Kidney epithelial cell (primary cell): ENCODE measurements at regions not wholly inside any gene's neighbourhood (a gene's known extent, or its start where the extent isn't known, plus 50 kb on each side); places are given as distances from the start of the nearest gene placed in this dataset.

Experiments used
- DNase-seq: peaks from one replicate; pipeline ENCODE4 v3.0.0-alpha.2; 2010; ENCODE audit warnings: low read depth
- H3K27me3 ChIP-seq: 2 replicates; pipeline ENCODE4 v1.6.0; 2011; ENCODE audit warnings: low read length; ENCODE audit not compliant: control insufficient read depth, insufficient read depth
- H3K36me3 ChIP-seq: 2 replicates; pipeline ENCODE4 v1.5.1; 2011; ENCODE audit warnings: low read length; ENCODE audit not compliant: control insufficient read depth, insufficient read depth
- H3K4me3 ChIP-seq: 2 replicates; pipeline ENCODE4 v1.5.1; 2011; ENCODE audit warnings: low read depth, mild to moderate bottlenecking, control low read depth, low read length
- TF ChIP-seq, protein P1 (sequence below): IDR thresholded peaks from 2 replicates; pipeline ENCODE4 v1.5.1; 2011; ENCODE audit warnings: mild to moderate bottlenecking, moderate library complexity, low read length, control low read depth, inconsistent platforms; ENCODE audit not compliant: insufficient read depth, poor library complexity, severe bottlenecking

DNA sequence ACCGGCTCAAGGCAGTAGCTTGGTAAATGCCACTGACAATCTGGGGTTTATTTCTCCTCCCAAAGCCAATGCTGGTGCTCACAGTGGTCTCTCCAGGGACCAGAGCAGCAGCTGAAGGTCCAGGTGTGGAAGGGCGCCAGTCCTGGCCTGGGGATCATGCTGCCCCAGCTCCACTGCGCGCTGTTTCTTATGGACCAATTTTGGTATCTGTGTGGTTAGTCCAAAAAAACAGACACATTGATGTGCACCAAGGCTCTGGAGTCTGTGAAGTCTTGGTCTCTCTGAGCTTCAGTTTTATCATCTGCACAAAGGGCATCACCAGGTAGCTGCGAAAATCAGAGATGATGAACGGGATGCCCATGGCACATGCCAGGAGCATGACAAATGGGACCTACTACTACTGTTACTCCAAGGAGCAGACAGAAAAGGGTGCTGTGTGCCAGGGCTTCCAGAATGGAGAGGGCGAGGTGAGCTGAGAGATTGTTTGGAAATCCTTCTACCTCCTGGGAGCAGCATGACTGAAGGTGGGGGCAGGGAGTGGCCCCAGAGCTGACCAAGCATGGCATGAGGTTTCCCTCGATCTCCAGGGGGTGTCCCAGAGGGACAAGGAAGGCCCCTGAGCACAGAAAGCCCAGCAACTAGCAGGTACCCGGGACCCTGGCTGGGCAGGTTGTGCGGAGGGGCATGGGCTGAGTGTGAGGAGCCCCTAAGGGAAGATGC, 134.3 kb upstream of the PRR20G start:
- H3K27me3 ChIP-seq = peaks cover 47% of the 10 kb centered on the region
- no peaks in the 10 kb centered on the region for H3K36me3 ChIP-seq
- TF ChIP-seq, protein P1, sequence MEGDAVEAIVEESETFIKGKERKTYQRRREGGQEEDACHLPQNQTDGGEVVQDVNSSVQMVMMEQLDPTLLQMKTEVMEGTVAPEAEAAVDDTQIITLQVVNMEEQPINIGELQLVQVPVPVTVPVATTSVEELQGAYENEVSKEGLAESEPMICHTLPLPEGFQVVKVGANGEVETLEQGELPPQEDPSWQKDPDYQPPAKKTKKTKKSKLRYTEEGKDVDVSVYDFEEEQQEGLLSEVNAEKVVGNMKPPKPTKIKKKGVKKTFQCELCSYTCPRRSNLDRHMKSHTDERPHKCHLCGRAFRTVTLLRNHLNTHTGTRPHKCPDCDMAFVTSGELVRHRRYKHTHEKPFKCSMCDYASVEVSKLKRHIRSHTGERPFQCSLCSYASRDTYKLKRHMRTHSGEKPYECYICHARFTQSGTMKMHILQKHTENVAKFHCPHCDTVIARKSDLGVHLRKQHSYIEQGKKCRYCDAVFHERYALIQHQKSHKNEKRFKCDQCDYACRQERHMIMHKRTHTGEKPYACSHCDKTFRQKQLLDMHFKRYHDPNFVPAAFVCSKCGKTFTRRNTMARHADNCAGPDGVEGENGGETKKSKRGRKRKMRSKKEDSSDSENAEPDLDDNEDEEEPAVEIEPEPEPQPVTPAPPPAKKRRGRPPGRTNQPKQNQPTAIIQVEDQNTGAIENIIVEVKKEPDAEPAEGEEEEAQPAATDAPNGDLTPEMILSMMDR = no peak
- no peak for DNase-seq
- no peak overlapping the region for H3K4me3 ChIP-seq

DNA sequence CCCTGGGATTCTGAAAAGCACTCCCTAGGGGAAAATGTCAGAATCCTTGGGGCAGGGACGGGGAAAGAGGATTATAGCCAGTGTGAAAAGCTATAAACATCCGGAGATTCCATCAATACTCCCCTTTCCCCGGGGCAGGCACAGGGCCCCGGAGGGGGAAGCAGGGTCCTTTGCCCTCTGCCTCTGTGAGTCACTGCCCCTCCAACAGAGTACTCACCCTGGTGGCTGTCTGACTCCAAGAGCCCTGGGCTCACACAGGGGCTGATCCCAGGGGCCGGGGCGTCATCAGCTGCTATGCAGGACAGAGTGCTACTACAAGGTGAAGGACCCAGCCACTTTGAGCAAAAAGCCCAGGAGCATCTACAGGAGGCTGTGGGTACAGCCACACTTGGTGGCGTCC, 133.0 kb upstream of the PRR20G start:
- H3K27me3 ChIP-seq = peaks cover 35% of the 10 kb centered on the region
- no peaks in the 10 kb centered on the region for H3K36me3 ChIP-seq
- no peak overlapping the region for H3K4me3 ChIP-seq
- TF ChIP-seq, protein P1 = no peak
- DNase-seq = no peak

DNA sequence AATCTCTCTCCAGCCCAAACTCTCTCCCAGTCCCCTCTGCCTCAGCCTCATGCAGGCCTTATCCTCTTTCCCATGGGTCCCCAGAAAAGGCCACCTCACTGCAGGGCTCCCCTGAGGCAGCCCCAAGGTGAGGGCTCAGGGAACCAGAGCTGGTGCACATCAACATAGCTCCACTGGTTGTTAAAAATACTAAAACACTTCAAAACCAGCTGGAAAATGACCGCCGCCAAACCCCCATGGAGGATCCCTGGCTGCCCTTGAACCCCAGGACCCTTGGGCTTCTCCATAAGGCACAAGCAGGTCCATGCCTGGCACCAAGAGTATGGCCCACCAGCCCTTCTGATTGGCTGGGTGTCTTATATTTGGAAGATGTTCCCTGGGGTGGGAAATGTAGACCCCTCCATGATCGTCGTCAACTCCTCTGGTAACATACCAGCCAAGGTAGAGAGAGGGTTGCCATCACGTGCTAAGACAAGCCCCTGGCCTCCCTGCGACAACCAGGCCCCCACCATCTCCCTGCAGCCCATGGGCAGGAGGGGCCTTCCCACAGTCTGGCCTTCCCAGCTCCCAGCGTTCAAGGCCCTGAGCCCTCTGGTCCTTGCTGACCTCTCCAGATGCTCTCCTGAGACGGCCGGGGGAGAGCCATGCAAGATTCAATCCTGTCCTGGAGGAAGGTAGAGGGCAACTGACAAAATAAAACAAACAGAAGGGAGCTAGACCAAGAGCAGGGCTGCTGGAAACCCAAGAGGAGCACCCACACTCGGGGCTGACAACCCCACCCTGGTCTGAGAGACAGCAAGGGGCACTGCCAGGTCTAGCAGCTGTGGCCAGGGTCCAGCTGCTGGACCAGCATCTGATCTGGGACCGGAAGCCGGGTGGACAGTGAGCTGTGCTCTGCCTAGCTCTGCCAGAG, 132.1 kb upstream of the PRR20G start:
- TF ChIP-seq, protein P1 = no peak
- Histone ChIP-seq H3K36me3 (no peaks in the 10 kb centered on the region), H3K27me3 (peaks cover 30% of the 10 kb centered on the region), H3K4me3 (no peak overlapping the region)
- DNase-seq = no peak

DNA sequence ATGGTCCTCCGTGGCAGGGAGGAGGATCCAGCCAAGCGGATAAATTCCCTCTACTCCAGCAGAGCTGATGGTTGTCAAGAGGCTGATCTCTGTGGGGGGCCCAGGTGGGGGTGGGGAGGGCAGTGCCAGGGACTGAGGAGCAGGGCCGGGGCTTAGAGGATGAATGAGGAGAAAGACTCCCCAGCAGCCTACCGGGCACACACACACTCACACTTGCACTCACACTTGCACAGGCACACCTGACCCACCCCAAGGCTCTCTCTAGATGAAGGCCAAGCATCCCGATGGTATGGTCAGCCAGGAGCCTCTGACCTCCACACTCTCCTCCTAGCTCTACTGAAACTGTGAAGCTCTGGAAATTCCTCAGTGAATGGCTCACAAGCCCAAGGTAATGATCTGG, 131.3 kb upstream of the PRR20G start:
- H3K4me3 ChIP-seq = no peak overlapping the region
- DNase-seq = no peak
- peaks cover 27% of the 10 kb centered on the region for H3K27me3 ChIP-seq
- no peaks in the 10 kb centered on the region for H3K36me3 ChIP-seq
- TF ChIP-seq, protein P1 = no peak

DNA sequence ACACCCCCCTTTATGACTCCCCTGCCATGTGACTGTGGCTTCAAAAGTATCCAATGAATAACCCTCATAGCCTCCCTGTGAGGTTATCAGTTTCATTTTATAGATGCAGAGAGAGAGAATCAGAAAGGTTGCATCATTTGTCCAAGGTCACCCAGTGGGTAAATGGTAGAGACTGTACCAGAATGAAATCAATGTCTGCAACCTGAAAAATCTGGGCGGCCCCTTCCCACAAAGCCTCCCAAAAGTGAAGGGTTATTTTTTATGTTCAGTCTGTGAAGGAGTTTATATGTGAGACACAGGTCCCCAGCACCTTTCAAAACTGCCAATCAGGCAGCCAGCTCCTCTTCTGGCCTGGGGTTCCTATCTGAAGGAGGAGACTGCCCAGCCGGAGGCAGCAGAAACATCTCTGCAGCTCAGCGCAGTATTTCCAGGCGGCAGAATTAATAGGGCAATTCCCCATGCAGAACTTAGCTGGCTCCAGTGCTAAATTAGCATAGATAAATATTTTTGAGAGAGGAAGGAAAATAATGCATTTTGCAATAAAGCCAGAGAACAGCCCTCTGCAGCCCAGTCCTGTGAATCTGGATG, 130.8 kb upstream of the PRR20G start:
- TF ChIP-seq, protein P1 = no peak
- no peak for DNase-seq
- Histone ChIP-seq H3K27me3 (peaks cover 24% of the 10 kb centered on the region), H3K36me3 (no peaks in the 10 kb centered on the region), H3K4me3 (no peak overlapping the region)
